GM21381 (cell line): ENCODE measurements at regions not wholly inside any gene's neighbourhood (a gene's known extent, or its start where the extent isn't known, plus 50 kb on each side); places are given as distances from the start of the nearest gene placed in this dataset.
"Not testable (repeated sequence)": the region's sequence is repeated elsewhere in the genome, so short reads cannot be mapped to it uniquely, and the experiment has no call there.

ENCODE experiments used
- ATAC-seq: cut with Tn5 transposase; IDR thresholded peaks from one replicate; pipeline ENCODE4 v1.9.1; 2021; ENCODE audit warnings: mild to moderate bottlenecking, moderate library complexity; ENCODE audit not compliant: unreplicated experiment

DNA sequence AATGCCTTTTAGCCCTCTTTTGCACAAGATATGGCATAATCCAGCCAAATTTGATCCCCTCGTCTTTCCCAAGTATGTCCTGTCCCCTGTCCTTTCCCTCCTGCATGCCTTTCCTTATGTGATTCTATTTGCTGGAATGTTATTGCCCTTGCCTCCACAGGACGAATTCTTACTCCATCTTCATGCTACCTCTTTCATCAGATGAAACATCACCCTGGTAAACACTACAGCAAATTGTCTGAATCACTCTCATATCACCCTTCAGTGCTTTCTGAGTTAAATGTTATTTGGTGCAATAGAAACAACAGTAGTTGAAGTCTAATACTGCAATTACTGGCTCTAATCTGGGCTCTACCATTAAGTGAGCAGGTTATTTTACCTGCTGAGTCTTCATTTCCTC, 52.2 kb upstream of the FAT1 start:
- no peak for ATAC-seq

DNA sequence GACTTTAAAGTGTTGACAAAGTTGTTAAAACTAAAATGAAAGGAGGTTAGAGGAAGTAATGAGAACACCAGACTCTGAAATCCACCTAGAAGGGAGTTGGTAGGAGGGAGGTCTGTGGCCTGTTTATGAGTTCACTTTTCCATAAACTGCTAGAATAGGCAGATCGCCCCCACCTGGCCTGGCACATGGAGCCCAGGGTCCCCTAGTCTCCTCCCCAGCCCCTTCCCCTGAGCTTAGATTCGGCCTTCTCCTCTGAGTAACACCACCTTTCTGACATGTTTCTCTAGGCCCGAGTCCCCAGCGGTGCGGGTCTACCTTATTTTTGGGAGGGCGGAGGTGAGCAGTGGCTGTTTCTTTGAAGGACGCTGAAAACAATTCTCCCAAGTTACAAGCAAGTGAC, 54.5 kb upstream of the FAT1 start:
- ATAC-seq, result no peak

DNA sequence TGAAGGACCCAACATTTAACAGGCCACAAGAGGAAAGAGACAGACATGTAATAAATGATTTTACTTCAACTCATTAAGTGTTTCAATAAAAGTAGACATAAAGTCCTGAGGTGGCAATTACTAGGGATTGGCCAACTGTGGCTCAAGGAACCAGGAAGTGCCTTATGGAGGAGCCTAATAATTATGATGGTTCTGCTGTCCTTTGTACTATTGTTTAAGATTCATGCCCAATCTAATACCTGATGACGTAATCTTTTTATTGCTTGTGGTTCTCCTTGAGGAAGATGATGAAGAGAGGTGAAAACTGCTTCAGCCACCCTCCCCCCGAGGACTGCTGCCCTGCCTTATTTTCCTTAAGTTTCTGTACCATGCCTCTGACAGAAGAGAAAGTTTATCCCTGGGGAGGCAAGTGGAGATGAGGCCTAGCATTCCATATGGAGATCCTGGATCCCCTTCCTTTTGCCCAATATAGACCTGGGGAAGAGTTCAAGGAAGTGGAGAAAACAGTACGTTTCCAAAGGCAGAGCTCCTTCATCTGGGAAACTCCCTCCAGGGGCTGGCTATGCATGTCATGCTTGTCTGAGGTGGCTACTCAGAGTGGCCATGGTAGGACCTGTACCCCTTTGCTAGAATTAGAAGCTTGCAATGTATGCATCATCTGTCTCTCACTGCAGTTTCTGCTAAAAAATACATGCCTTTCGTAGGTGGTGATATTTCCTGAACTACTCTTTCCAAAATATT, 56.8 kb upstream of the FAT1 start:
- no peak for ATAC-seq

DNA sequence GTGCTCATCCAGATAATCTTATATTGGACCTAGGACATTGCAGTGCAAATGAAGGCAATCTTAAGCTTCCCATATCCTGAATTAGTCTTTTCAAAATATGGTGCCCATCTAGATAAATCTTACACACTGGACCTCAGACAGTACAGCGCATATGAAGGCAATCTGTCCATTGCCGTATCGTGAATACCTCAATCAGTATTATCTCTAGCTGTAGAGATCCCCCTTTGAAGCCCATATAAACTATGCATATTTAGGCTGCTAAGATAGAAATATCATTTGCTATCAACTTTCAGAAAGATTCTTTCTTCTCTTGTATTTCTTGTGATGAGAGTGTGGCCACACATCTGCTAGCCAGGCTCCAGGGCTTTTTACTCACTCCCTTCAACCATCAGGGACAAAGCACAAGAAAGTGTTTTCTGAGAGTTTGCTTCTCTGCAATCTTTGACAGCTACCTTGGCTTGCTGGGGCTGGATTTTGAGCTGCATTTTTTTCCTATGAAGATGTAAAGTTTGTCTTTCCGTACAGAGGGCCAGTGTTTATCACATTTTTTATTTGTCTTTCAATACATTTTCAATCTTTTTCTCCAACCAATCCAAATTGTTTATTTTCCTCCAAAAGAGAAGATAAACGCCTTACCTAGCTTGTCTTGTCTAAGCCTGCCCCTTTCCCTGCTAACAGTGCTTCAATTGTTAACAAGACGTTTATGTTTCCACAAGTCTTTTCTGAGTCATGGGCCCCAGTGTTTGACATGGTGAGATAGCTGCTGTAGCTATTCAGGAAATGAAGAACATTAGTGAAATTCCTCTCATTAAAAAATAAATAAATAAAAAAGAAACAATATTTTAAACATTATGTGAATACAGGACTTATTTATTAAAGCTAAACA, 57.6 kb upstream of the FAT1 start:
- no peak for ATAC-seq

DNA sequence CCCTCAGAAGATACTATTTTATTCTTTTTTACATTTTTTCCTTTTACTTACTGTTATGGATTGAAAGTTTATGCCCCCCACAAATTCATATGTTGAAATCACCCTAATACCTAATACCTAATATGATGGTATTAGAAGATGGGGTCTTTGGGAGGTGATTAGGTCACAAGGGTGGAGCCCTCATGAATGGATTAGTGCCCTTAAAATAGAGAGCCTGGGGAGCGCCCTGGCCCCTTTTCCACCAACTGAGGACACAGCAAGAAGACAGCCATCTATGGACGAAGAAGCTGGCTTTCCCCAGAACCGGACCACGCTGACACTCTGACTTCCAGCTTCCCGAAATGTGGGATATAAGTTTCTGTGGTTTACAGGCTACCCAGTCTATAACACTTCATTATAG, 58.6 kb upstream of the FAT1 start:
- ATAC-seq, result no peak

DNA sequence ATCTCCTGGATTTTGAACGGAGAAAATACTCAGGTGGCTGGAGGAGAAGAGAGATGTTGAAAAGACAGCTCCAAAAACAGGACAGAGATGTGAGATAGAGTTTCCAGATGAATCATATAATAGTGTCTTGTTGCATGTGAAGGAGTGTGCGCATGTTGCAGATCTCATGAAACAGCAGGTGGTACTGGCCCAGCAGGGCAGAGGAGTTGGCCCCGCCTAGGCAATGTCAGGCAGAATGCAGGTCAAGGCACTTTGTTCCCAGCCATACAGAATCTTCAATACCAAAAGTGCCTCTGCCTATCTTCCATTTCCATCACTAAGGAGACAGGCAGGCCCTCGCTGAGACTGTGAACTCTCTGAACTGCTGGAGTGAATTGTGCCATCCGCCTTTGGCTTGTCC, 63.9 kb upstream of the FAT1 start:
- ATAC-seq, result no peak

DNA sequence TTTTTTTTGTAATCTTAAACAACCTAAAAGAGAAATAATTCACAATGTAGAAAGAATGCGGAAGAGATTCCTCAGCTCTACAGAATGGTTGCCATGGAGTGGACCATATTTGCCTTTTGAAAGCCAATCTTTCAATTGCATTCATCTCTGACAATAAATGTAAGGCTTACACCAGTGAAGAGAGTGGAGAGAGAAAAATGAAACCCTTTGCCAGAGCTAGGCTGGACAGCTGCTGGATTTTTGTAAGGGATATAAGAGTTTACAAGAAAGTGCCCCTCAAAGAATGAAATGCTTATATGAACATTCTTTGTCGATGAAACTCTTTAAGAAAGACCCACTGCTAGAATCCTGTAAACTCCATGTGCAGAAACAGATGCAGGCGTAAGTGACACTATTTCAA, 66.0 kb upstream of the FAT1 start:
- no peak for ATAC-seq

DNA sequence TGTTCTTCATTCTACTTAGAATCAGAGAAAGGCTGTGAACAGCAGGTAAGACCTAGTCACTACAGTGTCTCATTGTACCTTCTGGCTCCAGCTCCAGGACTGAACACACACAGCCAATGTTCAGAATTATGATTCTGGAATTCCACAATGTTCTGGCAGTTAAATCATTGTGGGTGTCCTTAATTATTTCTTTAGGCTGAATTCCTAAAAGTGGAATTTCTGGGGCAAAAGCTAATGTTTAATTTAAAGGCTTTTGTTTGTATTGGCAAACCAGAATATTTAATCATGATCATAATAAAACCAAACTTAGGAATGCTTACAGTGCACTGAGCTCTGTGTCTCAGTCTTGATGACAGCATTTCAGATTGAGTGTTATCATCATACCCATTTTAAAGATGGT, 67.0 kb upstream of the FAT1 start:
- ATAC-seq, result no peak

DNA sequence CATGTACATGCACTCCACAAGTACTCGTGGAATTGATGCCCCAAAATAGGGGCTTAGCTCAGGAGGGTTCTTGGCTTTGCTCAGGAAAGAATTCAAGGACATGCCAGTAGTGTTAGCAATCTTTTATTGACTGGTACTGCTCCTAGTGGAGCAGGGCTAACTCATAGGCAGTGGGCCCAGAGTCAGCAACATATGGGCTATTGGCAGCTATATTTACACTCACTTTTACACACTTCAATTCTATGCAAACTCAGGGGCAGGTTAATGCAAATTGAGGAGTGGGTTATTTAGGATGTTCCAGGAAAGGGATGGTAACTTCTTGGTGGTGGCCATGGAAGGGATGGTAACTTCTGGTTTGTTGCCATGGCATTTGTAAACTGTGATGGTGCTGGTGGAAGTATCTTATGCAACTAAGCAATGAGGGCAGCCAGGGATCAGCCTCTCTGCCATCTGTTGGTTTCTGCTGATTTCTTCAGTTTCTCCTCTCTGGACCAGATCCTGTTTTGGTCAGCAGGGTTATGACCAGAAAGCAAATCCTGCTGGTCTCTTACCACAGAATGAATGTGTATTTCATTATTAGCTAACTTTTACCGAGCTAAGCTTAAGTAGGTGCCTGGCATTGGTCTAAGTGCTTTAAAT, 69.2 kb upstream of the FAT1 start:
- ATAC-seq, result no peak

DNA sequence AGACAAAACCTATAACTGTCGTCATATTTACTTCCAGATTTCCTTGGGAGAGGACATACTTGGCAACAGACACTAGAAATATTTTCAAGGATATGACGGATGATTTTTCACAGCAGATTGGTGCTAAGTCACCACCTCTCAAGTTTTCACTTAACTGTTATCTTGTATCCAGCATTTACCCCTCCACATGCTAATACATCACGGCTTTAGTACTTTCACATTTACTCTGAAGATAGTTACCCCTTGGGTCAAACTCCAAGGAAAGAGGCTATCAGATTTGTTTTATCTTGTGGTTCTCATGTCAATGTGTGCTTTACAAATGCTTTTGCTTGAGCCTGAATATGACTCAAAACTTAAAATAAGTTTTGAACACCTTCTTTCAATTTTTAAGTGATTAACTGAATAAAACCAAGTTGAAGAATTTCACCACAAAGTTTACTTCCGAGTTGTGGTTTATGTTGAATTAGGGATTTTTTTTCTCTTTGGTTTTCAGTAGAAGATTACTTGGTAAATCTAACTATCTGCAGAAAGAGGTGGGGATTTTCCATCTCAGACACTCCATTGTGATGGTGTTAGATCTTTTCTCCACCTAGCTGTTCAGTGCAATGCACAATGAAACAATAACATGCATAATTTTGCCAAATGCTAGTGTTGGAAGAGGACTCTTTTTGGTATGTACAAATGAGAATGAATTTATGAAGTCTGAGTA, 75.4 kb upstream of the FAT1 start:
- no peak for ATAC-seq

DNA sequence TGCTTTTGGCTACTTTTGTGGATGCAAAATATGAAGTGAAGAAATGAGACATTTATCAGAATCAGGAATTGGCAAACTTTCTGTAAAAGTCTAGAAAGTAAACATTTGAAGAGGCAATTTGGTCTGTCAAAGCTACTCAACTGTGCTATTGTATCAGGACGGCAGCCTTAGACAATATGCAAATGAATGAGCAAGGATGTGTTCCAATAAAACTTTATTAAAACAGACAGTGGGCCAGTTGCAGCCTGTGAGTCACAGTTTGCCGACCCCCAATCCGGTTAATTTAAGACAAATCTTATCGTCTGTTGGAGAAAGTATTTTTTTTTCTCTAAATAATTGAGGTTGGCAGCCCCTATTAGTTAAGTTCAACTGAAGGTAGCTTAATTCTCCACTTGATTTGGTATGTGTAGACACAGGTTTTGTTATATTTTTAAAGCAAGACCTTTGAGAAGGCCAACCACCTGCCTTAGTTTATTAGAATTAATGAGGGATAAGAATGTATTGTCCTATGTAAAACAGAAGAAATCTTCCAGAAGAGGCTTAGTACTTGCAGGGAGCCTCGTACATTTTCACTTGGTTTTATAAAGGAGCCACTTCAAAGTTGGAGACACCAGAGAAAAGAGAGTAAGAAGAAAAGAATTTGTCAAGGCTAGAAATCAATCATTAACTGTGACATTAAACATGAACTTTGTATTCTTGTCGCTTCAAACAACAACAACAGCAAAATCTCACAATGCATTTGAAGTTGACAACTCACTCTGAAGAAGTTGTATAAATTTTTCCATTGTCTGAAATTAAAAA, 81.6 kb upstream of the FAT1 start:
- no peak for ATAC-seq

DNA sequence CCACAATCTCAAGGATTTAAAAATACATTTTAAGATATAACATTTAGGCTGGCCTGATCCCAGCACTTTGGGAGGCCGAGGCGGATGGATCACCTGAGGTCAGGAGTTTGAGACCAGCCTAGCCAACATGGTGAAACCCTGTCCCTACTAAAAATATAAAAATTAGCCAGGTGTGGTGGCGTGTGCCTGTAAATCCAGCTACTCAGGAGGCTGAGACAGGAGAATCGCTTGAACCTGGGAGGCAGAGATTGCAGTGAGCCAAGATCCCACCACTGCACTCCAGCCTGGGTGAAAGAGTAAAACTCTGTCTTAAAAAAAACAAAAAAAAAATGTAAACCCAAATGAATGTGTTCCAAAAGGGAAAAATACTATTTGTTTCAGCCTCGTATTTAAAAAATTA, 82.3 kb upstream of the FAT1 start:
- ATAC-seq, result not testable (repeated sequence)

DNA sequence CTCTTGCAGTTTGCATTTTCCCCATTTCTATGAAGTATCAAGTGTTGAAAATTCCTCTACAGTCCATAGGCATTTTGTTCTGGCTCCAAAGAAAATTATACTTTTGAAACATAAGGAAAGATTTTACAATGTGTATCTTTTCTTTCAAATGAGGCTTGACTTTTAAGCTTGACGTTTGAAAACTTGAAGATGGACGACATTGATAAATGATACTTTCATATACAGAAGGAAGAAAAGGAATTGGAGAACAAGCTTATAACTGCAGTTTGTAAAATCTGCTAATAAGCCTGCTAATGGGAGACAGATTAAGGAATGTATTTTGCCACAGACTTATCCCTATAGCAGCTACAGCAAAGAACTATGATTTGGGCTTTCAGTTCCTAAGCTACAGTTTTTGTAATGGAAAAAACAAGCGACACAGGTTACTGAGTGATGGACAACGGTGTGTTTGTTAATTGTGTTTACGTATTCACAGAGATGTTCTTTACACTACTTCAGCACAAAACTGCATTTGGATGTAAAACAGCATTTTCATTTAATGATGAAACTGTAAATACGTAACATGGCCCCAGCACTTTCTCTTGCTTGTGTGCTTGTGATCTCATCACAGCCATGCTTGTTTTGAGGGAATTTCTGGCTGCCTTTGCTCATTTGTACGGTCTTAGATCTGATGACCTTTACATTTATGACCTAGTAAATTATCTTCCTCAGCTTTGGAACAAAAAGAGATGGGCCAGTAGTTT, 83.2 kb upstream of the FAT1 start:
- no peak for ATAC-seq

DNA sequence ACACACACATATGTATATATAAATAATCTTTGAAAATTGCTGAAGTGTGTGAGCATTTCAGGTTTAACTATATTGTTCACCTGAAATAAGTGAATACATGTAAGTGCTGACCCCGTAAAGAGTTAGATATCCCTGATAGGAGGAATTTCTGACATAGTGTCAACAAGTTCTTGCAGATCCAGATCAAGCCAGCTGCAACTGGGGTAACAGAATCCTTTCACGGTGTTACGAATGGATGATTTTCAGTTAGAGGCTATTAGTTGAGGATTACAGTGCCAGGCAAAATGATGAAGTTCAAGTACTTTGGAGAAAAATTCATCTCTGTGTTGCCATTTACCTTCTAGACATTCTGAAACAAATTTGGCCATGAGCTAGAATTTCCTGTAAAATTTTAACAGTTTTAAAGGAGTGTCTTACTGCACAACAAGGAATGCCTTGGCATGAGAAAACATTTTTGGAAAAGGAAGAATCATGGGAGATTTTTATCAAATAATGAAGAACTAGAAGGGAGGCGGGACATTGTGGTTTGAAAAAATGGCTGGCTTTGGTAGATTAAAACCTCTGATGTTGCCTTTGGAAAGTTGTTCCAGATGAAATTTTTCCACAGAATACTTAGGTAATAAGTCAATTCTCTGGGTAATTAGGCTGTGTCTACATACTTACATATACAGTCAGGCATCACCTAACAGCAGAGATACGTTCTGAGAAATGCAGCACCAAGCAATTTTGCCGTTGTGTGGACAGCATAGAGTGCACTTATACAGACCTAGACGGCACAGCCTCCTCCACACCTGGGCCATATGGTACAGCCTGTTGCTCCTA, 84.4 kb upstream of the FAT1 start:
- no peak for ATAC-seq

DNA sequence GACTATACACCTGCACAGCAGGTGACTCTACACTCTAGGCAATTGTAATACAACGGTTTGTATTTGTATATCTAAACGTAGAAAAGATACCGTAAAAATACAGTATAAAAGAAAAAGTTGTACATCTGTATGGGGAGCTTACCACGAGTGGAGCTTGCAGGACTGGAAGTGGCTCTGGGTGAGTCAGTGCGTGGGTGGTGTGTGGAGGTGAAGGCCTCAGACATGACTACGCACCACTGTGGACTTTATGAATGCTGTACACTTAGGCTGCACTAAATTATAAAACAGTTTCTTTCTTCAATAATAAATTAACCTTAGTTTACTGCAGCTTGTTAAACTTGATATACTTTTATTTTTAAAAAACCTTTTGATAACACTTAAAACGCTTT, 85.0 kb upstream of the FAT1 start:
- ATAC-seq, result no peak

DNA sequence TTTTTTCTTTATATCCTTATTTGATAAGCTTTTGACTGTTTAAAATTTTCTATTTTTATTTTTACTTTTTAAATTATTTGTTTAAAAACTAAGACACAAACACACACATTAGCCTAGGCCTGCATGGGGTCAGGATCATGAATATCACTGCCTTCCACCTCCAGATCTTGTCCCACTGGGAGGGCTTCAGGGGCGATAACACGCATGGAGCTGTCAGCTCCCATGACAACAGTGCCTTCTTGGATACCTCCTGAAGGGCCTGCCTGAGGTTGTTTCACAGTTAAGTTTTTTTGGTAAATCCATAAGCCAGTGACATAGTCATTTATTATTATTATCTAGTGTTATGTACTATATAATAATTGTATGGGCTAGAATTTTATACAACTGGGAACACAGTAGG, 85.4 kb upstream of the FAT1 start:
- ATAC-seq, result no peak

DNA sequence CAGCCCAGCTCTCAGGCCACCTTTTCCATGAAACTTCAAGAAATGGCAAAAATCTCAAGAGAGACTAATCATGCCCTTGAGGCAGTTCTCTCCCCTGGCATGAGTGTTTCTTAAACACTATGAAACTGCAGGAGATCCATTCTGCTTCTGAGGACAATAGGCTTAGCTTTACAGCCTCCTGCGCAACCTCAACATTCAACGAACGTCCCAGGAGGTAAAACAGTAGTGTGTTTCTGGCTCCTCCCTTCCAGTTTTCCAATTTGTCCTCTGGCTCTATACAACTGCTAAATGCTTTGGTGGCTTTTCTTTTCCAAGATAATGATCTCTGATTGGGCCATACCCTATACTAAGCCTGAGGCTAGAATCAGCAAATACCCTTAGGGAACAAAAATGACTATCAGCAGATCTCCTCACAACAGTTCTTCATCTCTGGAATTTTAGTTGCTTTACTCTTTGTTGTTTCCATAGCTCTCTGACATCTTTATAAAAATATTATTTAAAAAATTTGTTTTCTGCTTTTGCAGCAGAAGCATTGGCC, 87.0 kb upstream of the FAT1 start:
- ATAC-seq, result no peak

DNA sequence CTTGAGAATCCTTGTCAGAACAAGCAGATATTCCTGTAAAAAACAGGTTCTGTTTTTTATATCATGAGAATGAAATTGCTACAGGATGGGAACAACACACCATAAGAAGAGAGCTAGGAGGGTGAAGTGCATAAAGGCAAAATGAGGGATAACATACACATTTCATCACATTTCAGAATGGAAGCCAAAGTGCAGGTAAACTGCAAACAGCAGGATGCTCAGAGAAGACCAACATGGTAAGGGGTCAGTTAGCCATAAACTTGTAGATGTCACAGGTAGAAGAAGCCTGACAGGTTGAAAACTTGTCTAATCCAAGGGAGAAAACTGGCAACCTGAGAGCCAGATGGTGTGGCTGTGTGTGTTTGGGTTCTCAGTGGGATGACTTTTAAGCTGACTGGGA, 88.9 kb upstream of the FAT1 start:
- no peak for ATAC-seq
